Progenitor cell of endocrine pancreas (in vitro differentiated cells): ENCODE measurements at regions not wholly inside any gene's neighbourhood (a gene's known extent, or its start where the extent isn't known, plus 50 kb on each side); places are given as distances from the start of the nearest gene placed in this dataset.

Source experiments
- DNase-seq: peaks from one replicate; pipeline ENCODE4 v3.0.0; 2021; ENCODE audit warnings: low spot score; ENCODE audit not compliant: unreplicated experiment
- H3K27ac Mint-ChIP-seq: 2 replicates; pipeline ENCODE4 v1.8.0; 2021; ENCODE audit warnings: mild to moderate bottlenecking, moderate library complexity, mixed read lengths
- H3K27me3 Mint-ChIP-seq: 2 replicates; pipeline ENCODE4 v1.8.0; 2021; ENCODE audit warnings: mixed read lengths
- H3K36me3 Mint-ChIP-seq: 2 replicates; pipeline ENCODE4 v1.8.0; 2022; ENCODE audit warnings: mixed read lengths; ENCODE audit not compliant: insufficient read depth
- H3K4me1 Mint-ChIP-seq: 2 replicates; pipeline ENCODE4 v1.8.0; 2021; ENCODE audit warnings: low read depth, mixed read lengths
- H3K4me3 Mint-ChIP-seq: 2 replicates; pipeline ENCODE4 v1.8.0; 2021; ENCODE audit warnings: low read depth, mild to moderate bottlenecking, moderate library complexity, mixed read lengths
- H3K9me3 Mint-ChIP-seq: 2 replicates; pipeline ENCODE4 v1.8.0; 2021; ENCODE audit warnings: low read depth, mixed read lengths
- TF ChIP-seq, protein P1 (sequence below): fragments of 200-600 bp; sonication (generic); IDR thresholded peaks from one replicate; pipeline ENCODE4 v1.5.0; 2021; ENCODE audit warnings: antibody characterized with exemption, mild to moderate bottlenecking; ENCODE audit not compliant: unreplicated experiment

GRCh38 chr2:236797411-236797810, 227.8 kb downstream of the ACKR3 start:
- no peaks in the 10 kb centered on the region for H3K9me3 Mint-ChIP-seq
- TF ChIP-seq, protein P1, sequence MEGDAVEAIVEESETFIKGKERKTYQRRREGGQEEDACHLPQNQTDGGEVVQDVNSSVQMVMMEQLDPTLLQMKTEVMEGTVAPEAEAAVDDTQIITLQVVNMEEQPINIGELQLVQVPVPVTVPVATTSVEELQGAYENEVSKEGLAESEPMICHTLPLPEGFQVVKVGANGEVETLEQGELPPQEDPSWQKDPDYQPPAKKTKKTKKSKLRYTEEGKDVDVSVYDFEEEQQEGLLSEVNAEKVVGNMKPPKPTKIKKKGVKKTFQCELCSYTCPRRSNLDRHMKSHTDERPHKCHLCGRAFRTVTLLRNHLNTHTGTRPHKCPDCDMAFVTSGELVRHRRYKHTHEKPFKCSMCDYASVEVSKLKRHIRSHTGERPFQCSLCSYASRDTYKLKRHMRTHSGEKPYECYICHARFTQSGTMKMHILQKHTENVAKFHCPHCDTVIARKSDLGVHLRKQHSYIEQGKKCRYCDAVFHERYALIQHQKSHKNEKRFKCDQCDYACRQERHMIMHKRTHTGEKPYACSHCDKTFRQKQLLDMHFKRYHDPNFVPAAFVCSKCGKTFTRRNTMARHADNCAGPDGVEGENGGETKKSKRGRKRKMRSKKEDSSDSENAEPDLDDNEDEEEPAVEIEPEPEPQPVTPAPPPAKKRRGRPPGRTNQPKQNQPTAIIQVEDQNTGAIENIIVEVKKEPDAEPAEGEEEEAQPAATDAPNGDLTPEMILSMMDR = no peak
- no peaks in the 10 kb centered on the region for H3K36me3 Mint-ChIP-seq
- DNase-seq = no peak
- no peak overlapping the region for H3K27ac Mint-ChIP-seq
- H3K27me3 Mint-ChIP-seq = peaks cover 35% of the 10 kb centered on the region
- no peak overlapping the region for H3K4me3 Mint-ChIP-seq
- no peaks in the 10 kb centered on the region for H3K4me1 Mint-ChIP-seq

- no peak overlapping the region for H3K4me3 Mint-ChIP-seq
- peaks cover 39% of the 10 kb centered on the region for H3K27me3 Mint-ChIP-seq
- H3K4me1 Mint-ChIP-seq = no peaks in the 10 kb centered on the region
- no peak overlapping the region for H3K27ac Mint-ChIP-seq
- no peaks in the 10 kb centered on the region for H3K9me3 Mint-ChIP-seq
- no peaks in the 10 kb centered on the region for H3K36me3 Mint-ChIP-seq
- no peak for DNase-seq
- TF ChIP-seq, protein P1 = no peak
Observed at GRCh38 chr2:236798491-236798890, 228.9 kb downstream of the ACKR3 start.

DNA sequence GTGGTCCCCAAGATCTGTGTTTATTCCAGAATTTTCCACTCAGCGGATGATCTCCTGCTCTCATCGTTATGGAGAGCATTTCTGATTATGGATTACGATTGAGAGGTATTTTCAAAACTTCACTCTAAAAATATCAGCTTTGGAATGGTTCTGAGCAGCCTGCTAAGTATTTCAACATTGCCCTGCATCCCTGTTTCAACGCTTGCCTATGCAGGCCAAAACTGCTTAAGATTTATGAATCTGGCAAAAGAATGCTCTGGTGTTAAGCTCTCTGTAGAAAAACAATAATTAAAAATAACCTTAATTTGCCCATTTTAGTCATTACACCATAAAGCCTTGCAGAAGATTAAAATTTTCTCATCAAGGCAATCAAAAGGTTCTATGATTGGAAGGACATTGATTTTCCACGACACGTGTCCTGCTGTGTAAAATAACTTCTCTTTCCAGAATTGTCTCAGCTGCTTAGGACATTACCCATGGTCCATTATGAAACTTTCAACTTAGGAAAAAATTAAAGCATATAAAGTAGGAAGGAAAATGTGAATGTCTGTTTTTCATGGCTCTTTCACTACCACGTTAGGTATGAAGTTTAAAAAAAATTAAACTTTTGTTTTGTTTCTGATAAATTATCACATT, 229.9 kb downstream of the ACKR3 start:
- no peaks in the 10 kb centered on the region for H3K36me3 Mint-ChIP-seq
- H3K4me1 Mint-ChIP-seq = no peaks in the 10 kb centered on the region
- H3K4me3 Mint-ChIP-seq = no peak overlapping the region
- TF ChIP-seq, protein P1 = no peak
- H3K9me3 Mint-ChIP-seq = no peaks in the 10 kb centered on the region
- peaks cover 34% of the 10 kb centered on the region for H3K27me3 Mint-ChIP-seq
- no peak overlapping the region for H3K27ac Mint-ChIP-seq
- DNase-seq = no peak

DNA sequence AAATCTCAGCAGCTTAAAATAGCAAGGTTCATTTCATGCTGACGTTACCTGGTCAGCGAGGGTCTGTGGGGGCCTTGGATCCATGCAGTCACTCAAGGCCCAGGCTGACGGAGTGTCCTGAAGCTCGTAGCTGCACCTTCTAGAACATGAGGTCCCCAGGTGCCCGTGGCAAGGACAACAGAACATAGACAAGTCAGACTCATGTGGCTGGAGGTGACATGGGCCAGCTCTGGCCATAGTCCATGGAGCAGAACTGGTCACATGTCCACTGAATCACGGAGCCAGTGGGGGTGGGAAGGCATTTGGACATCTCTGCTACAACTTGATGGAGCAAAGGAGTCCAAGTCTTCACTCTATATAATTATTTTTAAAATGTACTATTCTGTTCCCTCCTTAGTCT, 233.2 kb downstream of the ACKR3 start:
- Mint-ChIP-seq H3K27ac (no peak overlapping the region), H3K4me3 (no peak overlapping the region), H3K4me1 (no peaks in the 10 kb centered on the region), H3K36me3 (peaks cover 2% of the 10 kb centered on the region), H3K9me3 (peaks cover 2% of the 10 kb centered on the region), H3K27me3 (peaks cover 21% of the 10 kb centered on the region)
- TF ChIP-seq, protein P1 = no peak
- DNase-seq = no peak

GRCh38 chr2:236803621-236804020, 234.0 kb downstream of the ACKR3 start:
- Mint-ChIP-seq H3K4me3 (no peak overlapping the region), H3K4me1 (no peaks in the 10 kb centered on the region), H3K9me3 (peaks cover 6% of the 10 kb centered on the region), H3K27me3 (peaks cover 18% of the 10 kb centered on the region), H3K27ac (no peak overlapping the region), H3K36me3 (peaks cover 4% of the 10 kb centered on the region)
- TF ChIP-seq, protein P1 = no peak
- DNase-seq = no peak
